ENCODE measurements at regions not wholly inside any gene's neighbourhood (a gene's known extent, or its start where the extent isn't known, plus 50 kb on each side); places are given as distances from the start of the nearest gene placed in this dataset.
"Not testable (repeated sequence)": the region's sequence is repeated elsewhere in the genome, so short reads cannot be mapped to it uniquely, and the experiment has no call there.

DNA sequence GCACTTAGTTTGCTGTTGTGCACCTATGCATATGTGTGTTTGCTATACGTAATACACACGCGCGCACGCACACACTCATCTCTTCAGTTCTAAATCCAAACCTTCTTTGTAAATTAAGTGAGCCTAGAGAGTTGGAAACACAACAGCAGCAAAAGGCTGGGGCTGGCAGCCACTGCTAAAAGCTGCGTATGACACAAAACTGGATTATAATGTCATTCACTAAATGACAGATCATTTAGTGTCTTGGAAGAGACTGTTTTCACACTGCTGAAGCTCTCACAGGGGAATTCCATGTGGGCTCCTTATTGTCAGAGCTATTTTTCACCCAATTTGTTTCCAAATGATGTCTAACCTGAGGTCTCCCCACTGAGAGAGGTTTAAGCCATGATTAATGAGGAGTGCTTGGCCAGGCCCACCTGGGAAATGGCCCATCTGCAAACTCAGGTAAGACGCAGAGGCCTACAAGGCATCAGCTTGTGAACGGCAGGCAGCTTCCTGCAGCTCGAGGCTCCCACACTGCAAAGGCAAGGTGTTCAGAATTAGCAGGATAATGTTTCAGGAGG is 94.2 kb downstream of the OLIG3 start:
- no peak for DNase-seq (ENCODE audit: low read depth)

DNA sequence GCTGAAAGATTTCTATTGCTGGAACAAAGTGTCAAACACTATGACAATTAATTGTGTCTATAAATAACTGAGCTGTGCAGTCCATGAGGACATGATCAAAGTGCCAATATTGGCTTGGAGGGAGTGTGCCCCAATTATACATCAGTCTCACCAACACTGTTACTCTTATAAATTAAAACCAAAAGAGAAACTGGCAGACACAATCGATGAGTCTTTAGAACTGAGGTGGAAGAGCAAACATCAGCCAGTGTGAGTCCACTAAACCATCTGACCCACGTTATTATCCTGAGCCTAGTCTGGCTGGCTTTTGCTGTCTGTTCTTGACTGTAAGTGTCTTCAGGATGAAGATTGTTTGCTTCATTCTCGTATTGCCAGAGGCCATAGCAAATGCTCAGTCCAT is 98.9 kb downstream of the OLIG3 start:
- no peak for DNase-seq (ENCODE audit: low read depth)

- no peak for DNase-seq (ENCODE audit: low read depth)
Measured at GRCh38 chr6:137391061-137391814, 103.0 kb downstream of the OLIG3 start.

GRCh38 chr6:137390334-137390733 is 103.9 kb downstream of the OLIG3 start:
- no peak for DNase-seq (ENCODE audit: low read depth)

DNA sequence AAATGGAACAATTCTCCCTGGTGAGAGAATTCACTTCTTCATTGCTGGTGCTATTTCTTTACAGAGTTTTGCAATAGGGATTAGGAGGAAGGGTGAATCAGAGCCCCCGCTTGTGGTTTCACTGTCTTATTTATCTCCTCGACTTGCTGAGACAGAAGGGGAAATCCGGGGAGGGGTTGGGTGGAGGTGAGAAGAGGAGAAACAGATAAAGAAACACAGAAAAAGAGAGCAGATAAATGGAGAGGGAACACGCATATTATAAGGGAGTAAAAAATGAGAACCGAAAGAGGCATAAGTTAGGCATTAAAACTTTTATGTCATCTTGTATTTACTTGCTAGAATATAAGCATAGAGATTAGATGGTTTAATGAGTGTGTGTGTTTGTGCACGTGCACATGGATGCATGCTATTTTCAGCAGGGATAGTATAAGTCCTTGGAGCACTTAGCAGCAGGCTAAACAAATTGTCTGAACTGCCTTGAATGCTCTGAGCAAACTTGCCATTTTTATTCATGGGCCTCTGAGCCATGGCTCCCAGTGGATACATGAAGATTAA is 105.0 kb downstream of the OLIG3 start:
- DNase-seq (ENCODE audit: low read depth): no peak

GRCh38 chr6:137387096-137387764 is 107.0 kb downstream of the OLIG3 start:
- no peak for DNase-seq (ENCODE audit: low read depth)

- DNase-seq (ENCODE audit: low read depth): not testable (repeated sequence)
Measured at GRCh38 chr6:137383287-137383686, 110.9 kb downstream of the OLIG3 start.

DNA sequence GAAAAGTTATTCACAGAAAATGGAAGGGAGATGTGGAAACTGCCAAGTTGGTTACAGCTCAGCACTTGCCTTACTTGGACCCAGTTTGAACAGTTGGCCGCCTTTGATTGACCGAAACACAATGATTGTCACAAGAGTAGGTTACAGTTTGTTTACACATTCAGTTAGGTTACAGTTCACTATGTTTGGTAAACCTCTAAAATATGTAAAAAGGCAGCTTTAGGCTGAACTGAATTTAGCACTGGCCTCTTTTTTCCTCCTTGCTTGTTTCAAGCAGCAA is 116.2 kb downstream of the OLIG3 start:
- no peak for DNase-seq (ENCODE audit: low read depth)

GRCh38 chr6:137373296-137373695 is 120.9 kb downstream of the OLIG3 start:
- no peak for DNase-seq (ENCODE audit: low read depth)

- no peak for DNase-seq (ENCODE audit: low read depth)
Measured at GRCh38 chr6:137372532-137372931, 121.7 kb downstream of the OLIG3 start.

GRCh38 chr6:137371634-137372016 is 122.6 kb downstream of the OLIG3 start:
- no peak for DNase-seq (ENCODE audit: low read depth)

DNA sequence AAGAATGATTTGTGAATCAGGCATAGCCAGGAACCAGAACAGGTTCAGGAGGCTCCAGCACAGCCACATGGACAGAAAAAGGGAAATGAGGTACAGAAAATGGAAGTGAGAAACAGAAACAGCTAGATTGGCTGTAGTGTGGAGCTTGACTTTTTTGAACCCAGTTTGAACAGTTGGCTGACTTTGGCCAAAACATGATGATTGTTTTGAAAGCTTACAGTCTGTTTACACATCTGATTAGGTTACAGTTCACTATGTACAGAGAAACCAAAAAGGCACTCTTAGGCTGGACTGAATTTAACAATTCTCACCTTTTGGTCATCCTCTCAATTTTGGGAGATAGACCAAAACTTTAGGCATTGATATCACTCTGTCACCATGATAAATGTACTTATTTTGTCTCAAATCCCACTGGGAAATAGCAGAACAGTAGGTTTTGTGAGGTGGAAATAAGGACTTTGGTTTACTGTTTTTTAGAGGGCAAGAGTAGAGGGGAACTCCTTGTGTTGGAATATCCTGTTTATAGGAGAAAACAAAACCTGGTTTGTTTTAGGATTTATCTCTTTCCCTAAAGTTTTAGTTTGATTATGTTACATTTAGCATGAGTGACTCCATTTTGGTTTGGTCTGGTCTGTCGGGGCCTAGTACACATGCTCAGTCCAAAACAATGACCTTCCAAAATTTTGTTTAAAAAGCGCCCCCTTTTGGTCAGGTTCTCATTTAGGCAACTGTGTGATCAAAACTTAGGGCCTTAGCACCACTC is 123.1 kb downstream of the OLIG3 start:
- no peak for DNase-seq (ENCODE audit: low read depth)

DNA sequence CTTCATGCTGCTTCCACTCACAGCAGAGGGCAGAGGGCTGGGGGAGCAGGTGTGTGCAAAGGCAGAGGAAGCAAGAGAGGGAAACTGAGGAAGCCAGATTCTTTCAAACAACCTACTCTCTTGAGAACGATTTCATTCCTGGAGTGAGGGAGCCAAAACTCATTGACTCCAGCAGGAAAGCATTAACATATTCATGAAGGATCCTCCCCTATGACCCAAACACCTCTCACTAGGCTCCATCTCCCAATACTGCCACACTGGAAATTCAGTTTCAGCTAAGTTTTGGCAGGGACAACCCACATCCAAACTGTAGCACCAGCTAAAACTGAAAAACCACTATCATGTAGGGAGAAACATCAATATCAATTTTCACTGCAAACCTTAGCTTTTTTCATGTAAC is 125.1 kb downstream of the OLIG3 start:
- no peak for DNase-seq (ENCODE audit: low read depth)

DNA sequence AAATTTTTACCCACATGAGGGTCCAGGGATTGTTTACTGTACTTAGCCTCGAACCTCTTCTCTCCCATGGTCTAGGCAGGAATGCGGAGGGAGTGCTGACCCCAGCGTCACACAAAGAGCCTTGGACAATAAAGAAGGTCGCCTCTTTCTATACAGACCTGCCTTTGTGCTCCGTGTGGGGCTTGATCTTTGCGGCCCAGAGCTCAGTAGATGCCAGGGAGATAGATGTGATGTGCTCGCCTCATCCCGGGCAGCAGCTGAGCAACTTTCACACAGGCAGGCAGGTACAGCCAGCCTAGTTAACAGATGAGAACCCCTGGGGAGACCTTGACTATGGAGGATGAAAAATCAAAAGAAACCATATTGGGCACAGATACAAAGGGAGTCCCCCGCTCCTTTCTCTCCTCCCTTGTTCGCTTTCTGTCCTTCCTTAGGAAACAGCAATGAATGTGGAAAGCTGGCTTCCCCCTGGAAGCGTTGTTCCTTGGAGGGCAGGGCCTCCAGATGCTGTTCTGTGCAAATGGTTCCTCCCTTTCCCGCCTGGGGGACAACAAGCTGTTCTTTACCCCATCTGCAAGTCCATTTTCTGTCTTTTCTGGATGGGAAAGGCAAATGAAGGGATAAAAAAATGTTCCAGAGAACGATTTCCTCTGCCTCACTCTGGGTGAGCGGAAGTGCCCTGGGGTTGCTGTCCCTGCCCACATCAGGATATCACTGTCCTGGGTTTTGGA is 128.3 kb downstream of the OLIG3 start:
- DNase-seq (ENCODE audit: low read depth): no peak

DNA sequence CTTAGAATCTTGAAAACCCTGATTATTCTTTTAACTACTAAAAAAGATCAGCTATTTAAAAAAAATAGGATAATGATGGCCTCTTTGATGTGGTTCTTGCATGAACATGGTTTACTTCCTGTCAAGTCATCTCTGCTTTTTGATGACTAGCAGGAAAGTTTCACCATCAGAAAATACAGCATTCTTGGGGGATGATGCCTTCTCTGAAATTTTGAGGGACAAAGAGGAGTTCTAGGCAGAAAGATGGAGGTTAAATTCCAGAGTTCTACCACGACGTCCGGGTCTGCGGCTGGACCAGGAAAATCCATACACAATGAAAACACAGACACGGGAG is 130.4 kb downstream of the OLIG3 start:
- DNase-seq (ENCODE audit: low read depth): peak; percentile 14

DNA sequence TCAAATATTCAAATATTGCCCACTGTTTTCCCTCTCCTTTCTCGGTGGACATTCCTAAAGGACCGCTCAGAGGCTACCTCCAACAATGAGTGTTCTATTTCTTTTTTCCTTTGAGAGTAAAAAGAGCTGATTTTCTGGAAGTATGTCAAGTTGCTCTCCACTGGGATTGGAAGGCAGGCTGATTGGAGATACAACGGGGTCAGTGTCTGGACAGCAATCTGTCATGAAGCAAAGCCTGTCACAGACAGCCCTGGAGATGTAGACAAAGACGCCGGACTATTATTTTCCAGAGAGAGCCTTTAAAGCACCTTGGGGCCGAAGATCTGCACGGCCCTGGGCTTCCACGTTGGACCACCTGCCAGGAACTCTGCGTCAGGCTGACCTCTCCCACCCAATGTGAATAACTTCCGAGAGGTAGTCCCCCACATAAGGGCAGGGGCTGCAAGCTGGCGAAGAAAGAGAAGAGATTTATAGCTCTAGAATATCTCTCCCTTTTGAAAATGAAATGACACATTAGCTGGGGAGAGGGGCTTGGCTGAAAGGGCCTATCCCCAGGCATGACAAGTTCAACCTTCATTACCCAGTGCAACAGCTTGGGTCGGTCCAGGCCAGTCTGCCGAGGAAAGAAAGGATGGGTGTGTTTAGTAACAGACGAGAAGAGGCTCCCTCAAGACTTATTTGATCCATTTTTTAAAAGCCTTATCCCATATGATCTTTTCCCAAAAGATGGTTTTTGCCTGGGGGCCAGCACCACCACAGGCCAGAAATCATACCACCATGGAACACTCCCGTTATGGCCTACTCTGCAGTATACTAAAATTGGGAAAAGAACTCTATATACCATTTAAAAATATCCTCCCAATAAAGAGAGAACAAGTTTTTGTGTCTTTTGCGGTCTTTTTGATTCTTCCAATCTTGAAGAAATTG is 131.1 kb downstream of the OLIG3 start:
- no peak for DNase-seq (ENCODE audit: low read depth)

DNA sequence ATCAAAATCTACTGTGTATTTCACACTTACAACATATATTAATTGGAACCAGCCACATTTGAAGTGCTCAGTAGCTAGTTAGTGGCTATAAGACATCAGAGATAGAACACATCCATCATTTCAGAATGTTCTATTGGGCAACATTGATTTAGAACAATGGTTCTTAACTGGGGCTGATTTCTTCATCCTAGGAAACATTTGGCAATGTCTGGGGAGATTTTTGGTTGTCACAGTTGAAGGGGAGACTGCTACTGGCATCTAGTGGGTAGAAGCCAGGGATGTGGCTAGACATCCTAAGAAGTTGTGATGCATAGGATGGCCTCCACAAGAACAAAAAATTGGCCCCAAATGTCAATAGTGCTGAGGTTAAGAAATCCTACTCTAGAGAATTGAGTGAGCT is 132.5 kb downstream of the OLIG3 start:
- no peak for DNase-seq (ENCODE audit: low read depth)

GRCh38 chr6:137358273-137358672 is 135.9 kb downstream of the OLIG3 start:
- DNase-seq (ENCODE audit: low read depth): no peak

- DNase-seq (ENCODE audit: low read depth): no peak
Measured at GRCh38 chr6:137357948-137358266, 136.3 kb downstream of the OLIG3 start.

DNA sequence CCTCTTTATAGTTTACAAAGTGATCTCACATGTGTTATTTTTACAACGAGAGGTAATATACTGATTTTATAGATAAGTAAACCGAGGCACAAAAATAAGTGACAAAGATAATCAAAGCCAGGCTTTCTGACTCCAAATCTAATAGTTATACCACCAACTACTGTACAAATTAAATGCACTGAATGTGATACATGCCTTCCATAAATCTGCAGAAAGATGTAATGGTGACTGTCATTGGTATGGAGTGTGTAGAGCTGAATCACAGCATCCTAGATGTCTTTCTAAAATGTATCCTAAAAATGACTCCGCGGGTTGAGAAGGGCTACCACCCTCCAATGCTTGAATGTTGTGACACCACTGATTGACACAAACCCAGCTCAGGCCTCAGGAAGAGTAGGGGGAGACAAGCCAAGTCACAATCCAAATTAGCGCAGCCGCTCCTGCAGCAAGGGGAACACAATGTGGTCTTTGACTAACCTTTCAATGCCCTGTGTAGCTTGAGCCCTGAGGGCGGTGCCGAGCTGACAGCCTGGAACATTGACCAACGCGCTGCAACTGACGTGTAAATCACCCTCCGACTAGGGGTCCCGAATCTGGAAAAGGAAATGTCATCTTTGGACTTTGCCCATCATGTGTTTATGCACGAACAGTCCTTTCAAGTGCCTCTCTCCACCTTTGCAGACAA is 136.8 kb downstream of the OLIG3 start:
- no peak for DNase-seq (ENCODE audit: low read depth)

Measured in GM04504 (cell line).